H1 (cell line): ENCODE measurements at regions not wholly inside any gene's neighbourhood (a gene's known extent, or its start where the extent isn't known, plus 50 kb on each side); places are given as distances from the start of the nearest gene placed in this dataset.

ENCODE experiments used
- GABPA ChIP-seq: IDR thresholded peaks from 2 replicates; pipeline ENCODE4 v1.6.1; 2011; ENCODE audit warnings: mild to moderate bottlenecking, low read length, moderate library complexity, borderline replicate concordance; ENCODE audit not compliant: insufficient read depth
- NANOG ChIP-seq: IDR thresholded peaks from 2 replicates; pipeline ENCODE4 v1.6.1; 2011; ENCODE audit warnings: low read length, low read depth, mild to moderate bottlenecking, inconsistent platforms; ENCODE audit not compliant: insufficient read depth, poor library complexity, severe bottlenecking
- POU5F1 ChIP-seq: IDR thresholded peaks from 2 replicates; pipeline ENCODE4 v1.6.1; 2011; ENCODE audit warnings: low read depth, mild to moderate bottlenecking, low read length, moderate library complexity
- RNF2 ChIP-seq: fragments of 200-900, 300-1000 bp; sonication (generic); IDR thresholded peaks from 2 replicates; pipeline ENCODE4 v1.7.1; 2016; ENCODE audit warnings: borderline replicate concordance, low read depth, mild to moderate bottlenecking, antibody characterized with exemption, low read length; ENCODE audit not compliant: poor library complexity, severe bottlenecking; ENCODE audit errors: missing control alignments
- SAP30 ChIP-seq: fragments of 300-600 bp; sonication (generic); IDR thresholded peaks from 2 replicates; pipeline ENCODE4 v1.7.1; 2012; ENCODE audit warnings: low read length, moderate library complexity, mild to moderate bottlenecking, inconsistent platforms; ENCODE audit not compliant: insufficient read depth, insufficient replicate concordance
- SP4 ChIP-seq: IDR thresholded peaks from 2 replicates; pipeline ENCODE4 v1.6.1; 2012; ENCODE audit warnings: low read length, inconsistent platforms
- USF2 ChIP-seq: IDR thresholded peaks from 2 replicates; pipeline ENCODE4 v1.6.1; 2011; ENCODE audit warnings: low read length, improper control_type of control experiment
- TF ChIP-seq, protein P1 (sequence below): IDR thresholded peaks from 2 replicates; pipeline ENCODE4 v1.6.1; 2012; ENCODE audit warnings: inconsistent platforms

DNA sequence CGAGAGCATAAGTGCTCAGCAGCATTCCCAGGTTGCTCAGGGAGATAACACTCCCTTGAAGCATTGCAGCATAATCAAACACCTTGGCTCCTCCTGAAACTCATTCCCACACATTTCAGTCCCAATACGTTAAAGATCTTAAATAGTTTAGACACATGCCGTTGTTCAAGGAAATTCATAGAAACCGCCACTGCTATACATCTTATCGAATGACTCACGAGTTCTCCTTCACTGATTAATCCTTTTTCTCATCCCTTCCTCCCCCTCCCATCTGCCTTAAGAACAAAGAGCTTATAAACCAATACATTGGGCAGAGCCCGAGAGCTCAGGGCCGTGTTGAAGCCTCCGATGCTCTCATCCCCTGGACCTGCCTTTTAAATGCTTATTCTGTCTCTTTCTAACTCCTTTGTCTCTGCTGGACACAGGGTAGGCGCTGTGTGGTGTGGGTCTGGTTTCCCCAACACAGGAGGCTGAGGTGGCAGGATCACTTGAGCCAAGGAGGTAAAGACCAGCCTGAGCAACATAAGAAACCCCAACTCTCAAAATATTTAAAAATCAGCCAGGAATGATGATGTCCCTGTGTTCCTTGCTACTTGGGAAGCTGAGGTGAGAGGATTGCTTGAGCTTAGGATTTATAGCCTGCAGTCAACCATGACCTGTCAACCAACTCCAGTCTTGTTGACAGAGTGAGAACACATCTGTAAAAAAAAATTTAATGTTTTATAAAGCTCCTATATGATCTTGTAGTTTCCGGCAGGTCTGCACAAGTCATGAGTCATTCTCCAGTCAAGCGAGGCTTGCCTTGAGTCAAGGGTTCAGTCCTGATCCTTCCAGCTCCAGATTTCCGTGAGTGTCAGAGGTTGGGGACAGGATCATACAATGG, 394.0 kb upstream of the HSFY2 start (continued):
- TF ChIP-seq NANOG (no peak), SP4 (no peak), RNF2 (no peak), GABPA (no peak), USF2 (no peak), SAP30 (no peak), POU5F1 (no peak)
- TF ChIP-seq, protein P1, sequence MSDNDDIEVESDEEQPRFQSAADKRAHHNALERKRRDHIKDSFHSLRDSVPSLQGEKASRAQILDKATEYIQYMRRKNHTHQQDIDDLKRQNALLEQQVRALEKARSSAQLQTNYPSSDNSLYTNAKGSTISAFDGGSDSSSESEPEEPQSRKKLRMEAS, result no peak
